Cerebellar nuclear complex (tissue), 1 donor: ENCODE measurements at regions not wholly inside any gene's neighbourhood (a gene's known extent, or its start where the extent isn't known, plus 50 kb on each side); places are given as distances from the start of the nearest gene placed in this dataset.

Experiments used
- DNase-seq, 2 experiments: peaks; one replicate each; lab custom pipeline; 2025; lab: John Stamatoyannopoulos, UW

- no peak for DNase-seq
Observed at GRCh38 chr13:30126903-30127428, 180.4 kb downstream of the KATNAL1 start.

GRCh38 chr13:30125422-30126073 is 181.8 kb downstream of the KATNAL1 start:
- no peak for DNase-seq

- peak; percentile 15 to 54 for DNase-seq
Observed at GRCh38 chr13:30124131-30124768, 183.1 kb downstream of the KATNAL1 start.

- DNase-seq, result no peak
Observed at GRCh38 chr13:30123575-30123974, 183.8 kb downstream of the KATNAL1 start.

GRCh38 chr13:30121666-30122065 is 185.7 kb downstream of the KATNAL1 start:
- DNase-seq, result no peak

- no peak for DNase-seq
Observed at GRCh38 chr13:30121244-30121643, 186.1 kb downstream of the KATNAL1 start.

GRCh38 chr13:30120133-30120822 is 187.1 kb downstream of the KATNAL1 start:
- no peak for DNase-seq

GRCh38 chr13:30119476-30119875 is 187.9 kb downstream of the KATNAL1 start:
- DNase-seq, result no peak

GRCh38 chr13:30116379-30116778 is 191.0 kb downstream of the KATNAL1 start:
- DNase-seq, result no peak

GRCh38 chr13:30115257-30115600 is 192.1 kb downstream of the KATNAL1 start:
- no peak for DNase-seq

- no peak for DNase-seq
Observed at GRCh38 chr13:30114571-30115256, 192.6 kb downstream of the KATNAL1 start.

GRCh38 chr13:30113983-30114570 is 193.3 kb downstream of the KATNAL1 start:
- DNase-seq, result no peak

GRCh38 chr13:30113551-30113950 is 193.8 kb downstream of the KATNAL1 start:
- no peak for DNase-seq

GRCh38 chr13:30112602-30113435 is 194.5 kb downstream of the KATNAL1 start:
- DNase-seq, result peak in 1 of 2 experiments; percentile 56

GRCh38 chr13:30111810-30112209 is 195.5 kb downstream of the KATNAL1 start:
- no peak for DNase-seq

- no peak for DNase-seq
Observed at GRCh38 chr13:30110301-30111070, 196.9 kb downstream of the KATNAL1 start.

GRCh38 chr13:30109471-30110135 is 197.7 kb downstream of the KATNAL1 start:
- DNase-seq, result no peak

GRCh38 chr13:30108913-30109237 is 198.5 kb downstream of the KATNAL1 start:
- no peak for DNase-seq

GRCh38 chr13:30108216-30108912 is 199.0 kb downstream of the KATNAL1 start:
- DNase-seq, result no peak
